WTC11 (cell line): ENCODE measurements at regions not wholly inside any gene's neighbourhood (a gene's known extent, or its start where the extent isn't known, plus 50 kb on each side); places are given as distances from the start of the nearest gene placed in this dataset.

ENCODE experiments used
- ATAC-seq: fragments of 200-7000 bp; cut with Tn5 transposase; 2 replicates; pipeline ENCODE4 v1.10.0; 2021; ENCODE audit warnings: mild to moderate bottlenecking, moderate library complexity
- CTCF ChIA-PET: fragments of 300-600 bp; sonication (Branson Sonifier 250); formaldehyde crosslinking; loops from one replicate; lab custom pipeline; 2021; ENCODE audit warnings: antibody characterized with exemption; lab: Charles Lee
- POLR2A ChIA-PET: fragments of 350-600 bp; sonication (Branson Sonifier 250); formaldehyde crosslinking; loops from one replicate; lab custom pipeline; 2021; ENCODE audit warnings: antibody characterized with exemption; lab: Charles Lee
- DNase-seq: peaks from one replicate; pipeline ENCODE4 v3.0.0; 2021; ENCODE audit warnings: low spot score
- H3K27ac Mint-ChIP-seq: 2 replicates; pipeline ENCODE4 v1.8.0; 2021; ENCODE audit warnings: mixed read lengths
- H3K27me3 Mint-ChIP-seq: 2 replicates; pipeline ENCODE4 v1.8.0; 2021; ENCODE audit warnings: low read depth, mild to moderate bottlenecking, moderate library complexity, mixed read lengths
- H3K36me3 Mint-ChIP-seq: 2 replicates; pipeline ENCODE4 v1.8.0; 2021; ENCODE audit warnings: mixed read lengths
- H3K4me1 Mint-ChIP-seq: 2 replicates; pipeline ENCODE4 v1.8.0; 2022; ENCODE audit warnings: mixed read lengths
- H3K4me3 Mint-ChIP-seq: 2 replicates; pipeline ENCODE4 v1.8.0; 2021; ENCODE audit warnings: mild to moderate bottlenecking, moderate library complexity, mixed read lengths
- H3K9me3 Mint-ChIP-seq: 2 replicates; pipeline ENCODE4 v1.8.0; 2021; ENCODE audit warnings: mixed read lengths
- ATF2 ChIP-seq: sonication (generic); formaldehyde crosslinking; IDR thresholded peaks from 2 replicates; pipeline ENCODE4 v1.8.1; 2022; ENCODE audit warnings: low read depth, missing genetic modification reagents, borderline replicate concordance
- ATF3 ChIP-seq: sonication (generic); formaldehyde crosslinking; conservative IDR thresholded peaks from 2 replicates; pipeline ENCODE4 v1.8.1; 2022; ENCODE audit warnings: mild to moderate bottlenecking, missing genetic modification reagents
- ATF6 ChIP-seq: sonication (generic); formaldehyde crosslinking; IDR thresholded peaks from 2 replicates; pipeline ENCODE4 v1.8.1; 2023; ENCODE audit warnings: mild to moderate bottlenecking, missing genetic modification reagents
- CDX4 ChIP-seq: fragments of 250-450 bp; sonication (Bioruptor Pico); IDR thresholded peaks from 2 replicates; pipeline ENCODE4 v1.9.0; 2021; ENCODE audit warnings: moderate library complexity, mild to moderate bottlenecking, inconsistent platforms, borderline replicate concordance
- CREB1 ChIP-seq: sonication (generic); formaldehyde crosslinking; IDR thresholded peaks from 2 replicates; pipeline ENCODE4 v1.8.0; 2023; ENCODE audit warnings: mild to moderate bottlenecking, missing genetic modification reagents
- ELF4 ChIP-seq: sonication (generic); formaldehyde crosslinking; IDR thresholded peaks from 2 replicates; pipeline ENCODE4 v1.8.1; 2022; ENCODE audit warnings: low read depth, mild to moderate bottlenecking, moderate library complexity, missing genetic modification reagents
- ETV6 ChIP-seq: sonication (generic); formaldehyde crosslinking; IDR thresholded peaks from 2 replicates; pipeline ENCODE4 v1.8.1; 2022; ENCODE audit warnings: mild to moderate bottlenecking, missing genetic modification reagents
- HMGXB4 ChIP-seq: sonication (generic); formaldehyde crosslinking; IDR thresholded peaks from 2 replicates; pipeline ENCODE4 v1.8.1; 2023; ENCODE audit warnings: mild to moderate bottlenecking, moderate library complexity, missing genetic modification reagents
- IRF1 ChIP-seq: sonication (generic); formaldehyde crosslinking; IDR thresholded peaks from 2 replicates; pipeline ENCODE4 v1.8.0; 2023; ENCODE audit warnings: missing genetic modification reagents
- JUN ChIP-seq: sonication (generic); formaldehyde crosslinking; IDR thresholded peaks from 2 replicates; pipeline ENCODE4 v1.8.0; 2023; ENCODE audit warnings: mild to moderate bottlenecking, missing genetic modification reagents
- KAT7 ChIP-seq: sonication (generic); formaldehyde crosslinking; IDR thresholded peaks from 2 replicates; pipeline ENCODE4 v1.8.1; 2023; ENCODE audit warnings: missing genetic modification reagents, mild to moderate bottlenecking, borderline replicate concordance
- MXD4 ChIP-seq: fragments of 250-450 bp; sonication (Bioruptor Pico); IDR thresholded peaks from 2 replicates; pipeline ENCODE4 v1.8.0; 2021; ENCODE audit warnings: mild to moderate bottlenecking, moderate library complexity, borderline replicate concordance
- NR2C2 ChIP-seq: sonication (generic); formaldehyde crosslinking; IDR thresholded peaks from 2 replicates; pipeline ENCODE4 v1.8.0; 2022; ENCODE audit warnings: mild to moderate bottlenecking, missing genetic modification reagents
- NR3C1 ChIP-seq: sonication (generic); formaldehyde crosslinking; conservative IDR thresholded peaks from 2 replicates; pipeline ENCODE4 v1.8.1; 2023; ENCODE audit warnings: low read depth, mild to moderate bottlenecking, missing genetic modification reagents
- RORB ChIP-seq: fragments of 250-450 bp; sonication (Bioruptor Pico); IDR thresholded peaks from 2 replicates; pipeline ENCODE4 v1.9.0; 2021; ENCODE audit warnings: mild to moderate bottlenecking
- SMAD4 ChIP-seq: sonication (generic); formaldehyde crosslinking; IDR thresholded peaks from 2 replicates; pipeline ENCODE4 v1.8.0; 2022; ENCODE audit warnings: mild to moderate bottlenecking, missing genetic modification reagents
- SP1 ChIP-seq: sonication (generic); formaldehyde crosslinking; conservative IDR thresholded peaks from 2 replicates; pipeline ENCODE4 v1.8.1; 2022; ENCODE audit warnings: missing genetic modification reagents
- ZNF121 ChIP-seq: sonication (generic); formaldehyde crosslinking; IDR thresholded peaks from 2 replicates; pipeline ENCODE4 v1.8.0; 2023; ENCODE audit warnings: missing genetic modification reagents
- ZNF138 ChIP-seq: sonication (generic); formaldehyde crosslinking; conservative IDR thresholded peaks from 2 replicates; pipeline ENCODE4 v1.8.1; 2022; ENCODE audit warnings: mild to moderate bottlenecking, moderate library complexity, missing genetic modification reagents
- ZNF219 ChIP-seq: sonication (generic); formaldehyde crosslinking; IDR thresholded peaks from 2 replicates; pipeline ENCODE4 v1.8.0; 2023; ENCODE audit warnings: missing genetic modification reagents, mild to moderate bottlenecking, borderline replicate concordance
- ZNF263 ChIP-seq: sonication (generic); formaldehyde crosslinking; IDR thresholded peaks from 2 replicates; pipeline ENCODE4 v1.8.1; 2022; ENCODE audit warnings: low read depth, mild to moderate bottlenecking, moderate library complexity, missing genetic modification reagents
- ZNF281 ChIP-seq: sonication (generic); formaldehyde crosslinking; IDR thresholded peaks from 2 replicates; pipeline ENCODE4 v1.8.0; 2023; ENCODE audit warnings: mild to moderate bottlenecking, missing genetic modification reagents
- ZNF512 ChIP-seq: sonication (generic); formaldehyde crosslinking; IDR thresholded peaks from 2 replicates; pipeline ENCODE4 v1.8.1; 2022; ENCODE audit warnings: missing genetic modification reagents, borderline replicate concordance

GRCh38 chr5:18563853-18564252, 929.6 kb downstream of the TAF11L14 start:
- H3K27me3 Mint-ChIP-seq: no peaks in the 10 kb centered on the region
- ChIA-PET POLR2A (no interaction called here), CTCF (no interaction called here)
- H3K27ac Mint-ChIP-seq: no peak overlapping the region
- DNase-seq: no peak
- no peak overlapping the region for H3K4me3 Mint-ChIP-seq
- TF ChIP-seq ZNF219 (CRISPR knock-in tag) (no peak), ATF2 (CRISPR knock-in tag) (no peak), JUN (CRISPR knock-in tag) (no peak), HMGXB4 (no peak), IRF1 (no peak), ATF6 (CRISPR knock-in tag) (no peak), MXD4 (CRISPR knock-in tag) (no peak), ZNF121 (CRISPR knock-in tag) (no peak), ZNF281 (CRISPR knock-in tag) (no peak), ZNF512 (CRISPR knock-in tag) (no peak), KAT7 (no peak), ATF3 (CRISPR knock-in tag) (no peak), SMAD4 (no peak)
- H3K36me3 Mint-ChIP-seq: 0 out of 2 replicates have a peak, but pooled peaks cover 8% of the 10 kb centered on the region
- peaks cover 9% of the 10 kb centered on the region for H3K9me3 Mint-ChIP-seq
- ATAC-seq: peak; percentile 80
- peaks cover 14% of the 10 kb centered on the region for H3K4me1 Mint-ChIP-seq

- H3K9me3 Mint-ChIP-seq: peaks cover 17% of the 10 kb centered on the region
- no peak overlapping the region for H3K4me3 Mint-ChIP-seq
- no peaks in the 10 kb centered on the region for H3K27me3 Mint-ChIP-seq
- peaks cover 14% of the 10 kb centered on the region for H3K4me1 Mint-ChIP-seq
- ATAC-seq (no peak), DNase-seq (no peak)
- CTCF ChIA-PET: no interaction called here
- H3K36me3 Mint-ChIP-seq: peaks cover 12% of the 10 kb centered on the region
- H3K27ac Mint-ChIP-seq: no peak overlapping the region
- POLR2A ChIA-PET: no interaction called here
- TF ChIP-seq SP1 (CRISPR knock-in tag) (no peak), SMAD4 (no peak), CREB1 (CRISPR knock-in tag) (no peak), ZNF263 (CRISPR knock-in tag) (no peak), CDX4 (CRISPR knock-in tag) (no peak), ZNF138 (CRISPR knock-in tag) (no peak), NR3C1 (CRISPR knock-in tag) (no peak), NR2C2 (CRISPR knock-in tag) (no peak), ELF4 (CRISPR knock-in tag) (no peak), RORB (CRISPR knock-in tag) (no peak), ETV6 (no peak), ZNF219 (CRISPR knock-in tag) (no peak)
Observed at GRCh38 chr5:18566671-18567070, 932.4 kb downstream of the TAF11L14 start.
